PC-9 (cell line): ENCODE measurements at regions not wholly inside any gene's neighbourhood (a gene's known extent, or its start where the extent isn't known, plus 50 kb on each side); places are given as distances from the start of the nearest gene placed in this dataset.

ENCODE experiments used
- BruUV-seq: library from RNA; stranded (reverse); fragments of 400-500 nt; replicated peaks from 2 replicates; lab custom pipeline; 2021; lab: Mats Ljungman, UMichigan
- CTCF ChIA-PET: fragments of 300-600 bp; sonication (Branson Sonifier 250); formaldehyde crosslinking; loops from one replicate; lab custom pipeline; 2022; ENCODE audit warnings: antibody characterized with exemption; lab: Charles Lee
- POLR2A ChIA-PET: fragments of 300-600 bp; sonication (Branson Sonifier 250); formaldehyde crosslinking; loops from one replicate; lab custom pipeline; 2022; ENCODE audit warnings: antibody characterized with exemption; ENCODE audit not compliant: unreplicated experiment; lab: Charles Lee
- DNase-seq, 2 experiments: peaks; one replicate each; pipeline versions ENCODE4 v3.0.0 to v3.0.0-alpha.2; 2015 to 2022; ENCODE audit warnings: mixed read lengths in 1 of 2
- H2AFZ ChIP-seq: fragments of 200-600 bp; sonication (generic); 2 replicates; pipeline ENCODE4 v1.8.1; 2017; ENCODE audit warnings: antibody characterized with exemption
- H3F3A ChIP-seq: fragments of 200-600 bp; sonication (generic); 2 replicates; pipeline ENCODE4 v1.8.1; 2017; ENCODE audit warnings: antibody characterized with exemption, mild to moderate bottlenecking, low read depth; ENCODE audit not compliant: insufficient read depth
- H3K27ac ChIP-seq: fragments of 200-600 bp; sonication (generic); 2 replicates; pipeline ENCODE4 v1.6.1; 2016; ENCODE audit warnings: mixed run types
- H3K27me3 ChIP-seq: fragments of 200-600 bp; sonication (generic); 2 replicates; pipeline ENCODE4 v1.6.1; 2016; ENCODE audit warnings: low read depth, mixed run types; ENCODE audit not compliant: insufficient read depth
- H3K36me3 ChIP-seq: fragments of 200-600 bp; sonication (generic); 2 replicates; pipeline ENCODE4 v1.6.1; 2016; ENCODE audit warnings: low read depth, mixed run types
- H3K4me1 ChIP-seq: fragments of 200-600 bp; sonication (generic); replicated peaks from 2 replicates; pipeline ENCODE4 v1.6.1; 2016; ENCODE audit warnings: mixed run types; ENCODE audit not compliant: insufficient read depth
- H3K4me2 ChIP-seq: fragments of 200-600 bp; sonication (generic); 2 replicates; pipeline ENCODE4 v1.6.1; 2017; ENCODE audit warnings: mixed run types
- H3K4me3 ChIP-seq: fragments of 200-600 bp; sonication (generic); 2 replicates; pipeline ENCODE4 v1.6.1; 2016; ENCODE audit warnings: mixed run types
- H3K79me2 ChIP-seq: fragments of 200-600 bp; sonication (generic); 2 replicates; pipeline ENCODE4 v1.6.1; 2017; ENCODE audit warnings: low read depth, mixed run types
- H3K9me2 ChIP-seq: fragments of 200-600 bp; sonication (generic); 2 replicates; pipeline ENCODE4 v1.8.1; 2017; ENCODE audit warnings: mild to moderate bottlenecking; ENCODE audit not compliant: insufficient read depth
- H3K9me3 ChIP-seq: fragments of 200-600 bp; sonication (generic); 2 replicates; pipeline ENCODE4 v1.8.1; 2016; ENCODE audit warnings: low read depth; ENCODE audit not compliant: insufficient read depth
- H4K20me1 ChIP-seq: fragments of 200-600 bp; sonication (generic); 2 replicates; pipeline ENCODE4 v1.8.1; 2017; ENCODE audit not compliant: insufficient read depth
- EZH2 ChIP-seq: fragments of 200-600 bp; sonication (generic); IDR thresholded peaks from 2 replicates; pipeline ENCODE4 v1.8.0; 2017; ENCODE audit warnings: antibody characterized with exemption, low read depth
- intact Hi-C: fragments of 100-400 bp; cut with micrococcal nuclease; formaldehyde crosslinking; loops from one replicate; pipeline ENCODE4 v1.10.0; 2022; ENCODE audit not compliant: unreplicated experiment
- TF ChIP-seq, protein P1 (sequence below): fragments of 200-600 bp; sonication (generic); conservative IDR thresholded peaks from 2 replicates; pipeline ENCODE4 v1.6.1; 2017; ENCODE audit warnings: mixed run types, antibody characterized with exemption, mild to moderate bottlenecking, moderate library complexity

DNA sequence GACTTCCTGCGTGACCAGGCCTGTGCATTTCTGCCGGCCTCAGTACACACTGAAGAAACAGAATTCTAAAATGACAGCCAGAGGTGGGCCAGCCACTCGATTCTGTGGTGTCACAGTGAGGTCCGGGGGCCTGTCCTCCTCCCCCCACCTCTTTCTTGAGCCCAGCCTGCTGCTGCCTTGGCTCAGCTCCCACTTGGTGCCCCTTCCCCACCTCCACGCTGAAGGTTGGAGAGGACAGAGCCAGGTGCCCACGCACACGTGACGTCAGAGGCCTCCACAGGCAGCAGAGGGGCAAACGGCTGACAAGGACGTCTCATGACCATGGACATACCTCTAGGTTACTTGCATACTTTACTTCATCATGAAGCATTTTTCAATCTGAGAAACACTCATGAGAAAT, 78.0 kb upstream of the SHANK2 start:
- H3K4me1 ChIP-seq: no peaks in the 10 kb centered on the region
- no peak overlapping the region for H3K4me3 ChIP-seq
- intact Hi-C loops: no loop called here
- no peaks in the 10 kb centered on the region for H3K27me3 ChIP-seq
- CTCF ChIA-PET: no interaction called here
- no peak overlapping the region for H2AFZ ChIP-seq
- 0 out of 2 replicates have a peak, but pooled peaks cover 4% of the 10 kb centered on the region for H3K9me3 ChIP-seq
- no peak for DNase-seq
- POLR2A ChIA-PET: no interaction called here
- no peaks in the 10 kb centered on the region for H3K9me2 ChIP-seq
- H3K27ac ChIP-seq: no peak overlapping the region
- no peaks in the 10 kb centered on the region for H3F3A ChIP-seq
- no peak overlapping the region for H3K4me2 ChIP-seq
- no peaks in the 10 kb centered on the region for H4K20me1 ChIP-seq
- no peaks in the 10 kb centered on the region for H3K79me2 ChIP-seq
- BruUV-seq: no TSS peak
- no peak for TF ChIP-seq EZH2
- TF ChIP-seq, protein P1, sequence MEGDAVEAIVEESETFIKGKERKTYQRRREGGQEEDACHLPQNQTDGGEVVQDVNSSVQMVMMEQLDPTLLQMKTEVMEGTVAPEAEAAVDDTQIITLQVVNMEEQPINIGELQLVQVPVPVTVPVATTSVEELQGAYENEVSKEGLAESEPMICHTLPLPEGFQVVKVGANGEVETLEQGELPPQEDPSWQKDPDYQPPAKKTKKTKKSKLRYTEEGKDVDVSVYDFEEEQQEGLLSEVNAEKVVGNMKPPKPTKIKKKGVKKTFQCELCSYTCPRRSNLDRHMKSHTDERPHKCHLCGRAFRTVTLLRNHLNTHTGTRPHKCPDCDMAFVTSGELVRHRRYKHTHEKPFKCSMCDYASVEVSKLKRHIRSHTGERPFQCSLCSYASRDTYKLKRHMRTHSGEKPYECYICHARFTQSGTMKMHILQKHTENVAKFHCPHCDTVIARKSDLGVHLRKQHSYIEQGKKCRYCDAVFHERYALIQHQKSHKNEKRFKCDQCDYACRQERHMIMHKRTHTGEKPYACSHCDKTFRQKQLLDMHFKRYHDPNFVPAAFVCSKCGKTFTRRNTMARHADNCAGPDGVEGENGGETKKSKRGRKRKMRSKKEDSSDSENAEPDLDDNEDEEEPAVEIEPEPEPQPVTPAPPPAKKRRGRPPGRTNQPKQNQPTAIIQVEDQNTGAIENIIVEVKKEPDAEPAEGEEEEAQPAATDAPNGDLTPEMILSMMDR: no peak
- H3K36me3 ChIP-seq: no peaks in the 10 kb centered on the region

DNA sequence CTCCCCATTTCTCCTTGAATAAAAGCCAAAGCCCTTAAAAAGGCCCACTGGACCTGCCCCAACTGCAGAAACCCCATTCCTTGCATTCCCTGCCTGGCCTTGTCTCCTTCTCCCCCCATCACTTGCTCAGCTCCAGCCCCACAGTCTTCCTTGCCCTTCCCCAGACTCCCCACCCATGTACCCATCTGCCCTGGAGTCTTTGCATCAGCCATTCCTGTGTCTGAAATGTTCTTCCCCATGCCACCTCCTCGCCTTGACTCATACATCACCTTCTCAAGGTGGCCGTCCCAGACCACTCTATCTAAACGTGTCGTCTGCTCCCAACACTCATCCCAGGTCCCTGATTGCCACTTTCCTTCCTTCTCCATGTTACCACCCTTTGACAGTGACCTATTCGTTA, 77.4 kb upstream of the SHANK2 start:
- DNase-seq: no peak
- TF ChIP-seq, protein P1: no peak
- no peak for TF ChIP-seq EZH2
- no TSS peak for BruUV-seq
- H3K36me3 ChIP-seq: no peaks in the 10 kb centered on the region
- intact Hi-C loops: loop anchor here (1.0 kb wide), 1 partner anchor 242 kb away; no protein-coding TSS in a partner anchor
- H3K27ac ChIP-seq: no peak overlapping the region
- ChIA-PET CTCF (no interaction called here), POLR2A (no interaction called here)
- H3F3A ChIP-seq: no peaks in the 10 kb centered on the region
- H2AFZ ChIP-seq: no peak overlapping the region
- no peaks in the 10 kb centered on the region for H3K27me3 ChIP-seq
- H3K9me2 ChIP-seq: no peaks in the 10 kb centered on the region
- no peaks in the 10 kb centered on the region for H3K4me1 ChIP-seq
- no peak overlapping the region for H3K4me2 ChIP-seq
- no peaks in the 10 kb centered on the region for H4K20me1 ChIP-seq
- H3K79me2 ChIP-seq: no peaks in the 10 kb centered on the region
- H3K4me3 ChIP-seq: no peak overlapping the region
- H3K9me3 ChIP-seq: 0 out of 2 replicates have a peak, but pooled peaks cover 4% of the 10 kb centered on the region

DNA sequence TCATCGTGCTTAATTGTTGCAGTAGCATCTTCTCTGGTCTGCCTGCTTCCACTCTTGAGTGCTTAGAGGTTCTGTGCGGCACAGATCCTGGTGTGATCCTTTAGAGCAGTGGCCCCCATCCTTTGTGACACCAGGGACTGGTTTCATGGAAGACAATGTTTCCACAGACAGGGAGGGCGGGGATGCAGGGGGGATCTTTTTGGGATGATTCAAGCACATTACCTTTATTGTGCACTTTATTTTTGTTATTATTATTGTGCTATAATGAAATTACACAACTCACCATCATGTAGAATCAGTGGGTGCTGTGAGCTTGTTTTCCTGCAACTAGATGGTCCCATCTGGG, 76.8 kb upstream of the SHANK2 start:
- 0 out of 2 replicates have a peak, but pooled peaks cover 4% of the 10 kb centered on the region for H3K9me3 ChIP-seq
- BruUV-seq: no TSS peak
- no peak overlapping the region for H3K4me3 ChIP-seq
- H3K36me3 ChIP-seq: no peaks in the 10 kb centered on the region
- H4K20me1 ChIP-seq: no peaks in the 10 kb centered on the region
- ChIA-PET POLR2A (interaction anchor here (0.6 to 0.7 kb wide), 2 partner anchors 78 to 107 kb away, joined by 4 to 30 read pairs; no protein-coding TSS in a partner anchor), CTCF (interaction anchor here (0.6 to 1.4 kb wide), 10 partner anchors 42 to 247 kb away, joined by 3 to 21 read pairs (median 4); partner anchors contain the start of gene SHANK2)
- H3K27me3 ChIP-seq: no peaks in the 10 kb centered on the region
- H3F3A ChIP-seq: no peaks in the 10 kb centered on the region
- no peak for DNase-seq
- no peaks in the 10 kb centered on the region for H3K4me1 ChIP-seq
- H3K9me2 ChIP-seq: no peaks in the 10 kb centered on the region
- H3K4me2 ChIP-seq: no peak overlapping the region
- intact Hi-C loops: loop anchor here (1.0 kb wide), 1 partner anchor 242 kb away; no protein-coding TSS in a partner anchor
- H3K79me2 ChIP-seq: no peaks in the 10 kb centered on the region
- no peak overlapping the region for H2AFZ ChIP-seq
- TF ChIP-seq, protein P1: no peak
- no peak for TF ChIP-seq EZH2
- H3K27ac ChIP-seq: no peak overlapping the region
